Left ventricle myocardium inferior (tissue), 1 donor: ENCODE measurements at regions not wholly inside any gene's neighbourhood (a gene's known extent, or its start where the extent isn't known, plus 50 kb on each side); places are given as distances from the start of the nearest gene placed in this dataset.

Source experiments
- DNase-seq: peaks from one replicate; pipeline ENCODE4 v3.0.0-alpha.2; 2020
- H3K27ac ChIP-seq: fragments of 200-600 bp; replicated peaks from 2 replicates; pipeline ENCODE4 v1.8.0; 2021
- H3K27me3 ChIP-seq: fragments of 200-600 bp; 2 replicates; pipeline ENCODE4 v1.8.0; 2021; ENCODE audit warnings: low read depth
- H3K36me3 ChIP-seq: fragments of 200-600 bp; 2 replicates; pipeline ENCODE4 v1.8.0; 2021
- H3K4me1 ChIP-seq: fragments of 200-600 bp; 2 replicates; pipeline ENCODE4 v1.8.0; 2021
- H3K4me3 ChIP-seq: fragments of 200-600 bp; 2 replicates; pipeline ENCODE4 v1.8.0; 2021; ENCODE audit warnings: mild to moderate bottlenecking, moderate library complexity
- H3K9me3 ChIP-seq: fragments of 200-600 bp; replicated peaks from 2 replicates; pipeline ENCODE4 v1.8.0; 2021
- intact Hi-C: fragments of 100-400 bp; cut with micrococcal nuclease; formaldehyde crosslinking; loops from one replicate; pipeline ENCODE4 v1.11.0; 2022
- TF ChIP-seq, protein P1 (sequence below): fragments of 200-600 bp; IDR thresholded peaks from 2 replicates; pipeline ENCODE4 v1.8.0; 2021; ENCODE audit warnings: antibody characterized with exemption, mild to moderate bottlenecking, borderline replicate concordance
- donor health status: DM: no; HTN: yes; CAD: no; lungs with severe emphysema.

GRCh38 chr22:48138427-48138826 is 1376.0 kb downstream of the TBC1D22A start:
- Histone ChIP-seq H3K9me3 (peaks cover 10% of the 10 kb centered on the region), H3K27me3 (peaks cover 33% of the 10 kb centered on the region), H3K36me3 (no peaks in the 10 kb centered on the region), H3K4me3 (no peak overlapping the region), H3K4me1 (no peaks in the 10 kb centered on the region), H3K27ac (no peak overlapping the region)
- no peak for DNase-seq
- TF ChIP-seq, protein P1, sequence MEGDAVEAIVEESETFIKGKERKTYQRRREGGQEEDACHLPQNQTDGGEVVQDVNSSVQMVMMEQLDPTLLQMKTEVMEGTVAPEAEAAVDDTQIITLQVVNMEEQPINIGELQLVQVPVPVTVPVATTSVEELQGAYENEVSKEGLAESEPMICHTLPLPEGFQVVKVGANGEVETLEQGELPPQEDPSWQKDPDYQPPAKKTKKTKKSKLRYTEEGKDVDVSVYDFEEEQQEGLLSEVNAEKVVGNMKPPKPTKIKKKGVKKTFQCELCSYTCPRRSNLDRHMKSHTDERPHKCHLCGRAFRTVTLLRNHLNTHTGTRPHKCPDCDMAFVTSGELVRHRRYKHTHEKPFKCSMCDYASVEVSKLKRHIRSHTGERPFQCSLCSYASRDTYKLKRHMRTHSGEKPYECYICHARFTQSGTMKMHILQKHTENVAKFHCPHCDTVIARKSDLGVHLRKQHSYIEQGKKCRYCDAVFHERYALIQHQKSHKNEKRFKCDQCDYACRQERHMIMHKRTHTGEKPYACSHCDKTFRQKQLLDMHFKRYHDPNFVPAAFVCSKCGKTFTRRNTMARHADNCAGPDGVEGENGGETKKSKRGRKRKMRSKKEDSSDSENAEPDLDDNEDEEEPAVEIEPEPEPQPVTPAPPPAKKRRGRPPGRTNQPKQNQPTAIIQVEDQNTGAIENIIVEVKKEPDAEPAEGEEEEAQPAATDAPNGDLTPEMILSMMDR: no peak
- intact Hi-C loops: no loop called here

- peaks cover 10% of the 10 kb centered on the region for H3K9me3 ChIP-seq
- no peaks in the 10 kb centered on the region for H3K4me1 ChIP-seq
- TF ChIP-seq, protein P1: no peak
- no peak for DNase-seq
- intact Hi-C loops: no loop called here
- no peaks in the 10 kb centered on the region for H3K36me3 ChIP-seq
- H3K4me3 ChIP-seq: no peak overlapping the region
- H3K27ac ChIP-seq: no peak overlapping the region
- peaks cover 31% of the 10 kb centered on the region for H3K27me3 ChIP-seq
Measured at GRCh38 chr22:48137640-48138039, 1375.2 kb downstream of the TBC1D22A start.

GRCh38 chr22:48135592-48135991 is 1373.1 kb downstream of the TBC1D22A start:
- DNase-seq: no peak
- no peak overlapping the region for H3K27ac ChIP-seq
- TF ChIP-seq, protein P1: no peak
- intact Hi-C loops: no loop called here
- H3K36me3 ChIP-seq: no peaks in the 10 kb centered on the region
- H3K4me3 ChIP-seq: no peak overlapping the region
- peaks cover 47% of the 10 kb centered on the region for H3K27me3 ChIP-seq
- peaks cover 10% of the 10 kb centered on the region for H3K9me3 ChIP-seq
- no peaks in the 10 kb centered on the region for H3K4me1 ChIP-seq

DNA sequence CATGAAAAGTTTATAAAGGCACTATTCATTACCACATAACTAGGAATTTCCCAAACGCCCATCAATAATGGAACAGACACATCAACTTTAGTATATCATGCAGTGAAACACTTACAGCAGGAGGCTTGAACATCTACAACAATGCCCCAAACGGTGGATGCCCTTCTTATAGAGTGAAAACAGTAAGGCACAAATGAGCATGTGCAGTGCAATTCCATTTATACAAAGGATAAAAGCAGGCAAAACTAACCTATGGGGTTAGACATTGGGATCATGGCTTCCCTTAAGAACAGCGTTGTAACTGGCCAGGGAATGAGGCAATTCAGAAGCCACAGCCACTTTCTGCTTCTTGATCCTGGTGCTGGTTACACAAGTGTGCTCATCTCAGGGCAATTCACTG is 1363.0 kb downstream of the TBC1D22A start:
- DNase-seq: no peak
- H3K9me3 ChIP-seq: peaks cover 16% of the 10 kb centered on the region
- TF ChIP-seq, protein P1: no peak
- intact Hi-C loops: no loop called here
- H3K4me3 ChIP-seq: no peak overlapping the region
- no peaks in the 10 kb centered on the region for H3K4me1 ChIP-seq
- H3K27me3 ChIP-seq: peaks cover 55% of the 10 kb centered on the region
- H3K27ac ChIP-seq: no peak overlapping the region
- no peaks in the 10 kb centered on the region for H3K36me3 ChIP-seq

DNA sequence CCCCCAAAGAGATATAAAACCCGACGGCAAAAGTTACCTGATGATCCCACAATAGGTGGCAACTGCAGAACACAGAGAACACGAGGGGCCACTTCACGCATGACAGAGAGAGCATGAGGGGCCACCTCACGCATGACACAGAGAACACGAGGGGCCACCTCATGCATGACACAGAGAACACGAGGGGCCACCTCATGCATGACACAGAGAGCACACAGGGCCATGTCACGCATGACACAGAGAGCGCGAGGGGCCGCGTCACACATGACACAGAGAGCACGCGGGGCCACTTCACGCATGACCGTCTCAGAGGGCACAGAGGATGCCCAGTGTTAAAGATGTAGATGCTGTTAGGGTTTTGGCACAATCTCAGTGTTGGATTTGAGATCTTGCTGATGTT is 1359.5 kb downstream of the TBC1D22A start:
- no peak for DNase-seq
- TF ChIP-seq, protein P1: no peak
- H3K4me1 ChIP-seq: no peaks in the 10 kb centered on the region
- peaks cover 66% of the 10 kb centered on the region for H3K27me3 ChIP-seq
- no peak overlapping the region for H3K27ac ChIP-seq
- no peak overlapping the region for H3K4me3 ChIP-seq
- peaks cover 19% of the 10 kb centered on the region for H3K9me3 ChIP-seq
- intact Hi-C loops: no loop called here
- H3K36me3 ChIP-seq: no peaks in the 10 kb centered on the region

DNA sequence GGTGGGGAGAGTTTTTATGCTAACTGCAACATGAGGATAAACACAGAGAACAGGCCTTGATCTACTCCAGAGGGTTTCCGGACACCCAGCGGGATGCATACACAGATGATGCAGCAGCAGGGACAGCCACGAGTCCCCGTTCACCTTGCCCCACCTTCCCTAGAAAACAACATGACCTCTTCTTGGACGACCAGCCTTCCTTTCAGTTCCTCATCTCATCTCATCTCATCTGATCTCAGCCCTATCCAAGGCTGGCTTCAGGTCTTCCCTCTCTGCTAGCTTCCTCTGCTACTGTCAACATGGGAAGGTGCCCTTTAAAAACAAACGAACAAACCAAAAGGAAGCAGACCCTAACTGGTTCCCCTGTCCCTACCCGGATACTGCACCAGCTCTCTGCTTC is 1356.2 kb downstream of the TBC1D22A start:
- Histone ChIP-seq H3K9me3 (peaks cover 19% of the 10 kb centered on the region), H3K4me1 (no peaks in the 10 kb centered on the region), H3K4me3 (no peak overlapping the region), H3K27ac (no peak overlapping the region), H3K36me3 (no peaks in the 10 kb centered on the region), H3K27me3 (peaks cover 71% of the 10 kb centered on the region)
- TF ChIP-seq, protein P1: no peak
- DNase-seq: no peak
- intact Hi-C loops: no loop called here
